ENCODE measurements at regions not wholly inside any gene's neighbourhood (a gene's known extent, or its start where the extent isn't known, plus 50 kb on each side); places are given as distances from the start of the nearest gene placed in this dataset.

DNA sequence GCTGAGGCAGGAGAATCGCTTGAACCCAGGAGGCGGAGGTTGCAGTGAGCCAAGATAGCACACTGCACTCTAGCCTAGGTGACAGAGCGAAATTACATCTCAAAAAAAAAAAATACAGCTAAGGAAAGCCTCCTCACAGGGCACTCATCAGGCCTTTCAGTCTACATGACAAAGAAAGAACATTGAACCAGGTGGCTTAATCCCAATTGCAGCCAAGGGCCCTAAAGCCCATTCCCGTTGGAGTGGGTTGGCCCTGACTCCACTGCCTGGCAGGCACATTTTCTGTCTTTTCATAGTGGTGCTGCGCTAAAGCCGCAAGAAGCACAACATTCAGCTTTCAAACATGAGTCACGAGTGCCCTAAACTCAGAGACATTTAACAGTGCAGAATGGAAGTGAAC is 372.5 kb downstream of the RNF144A start:
- Mint-ChIP-seq H3K27me3 (no peaks in the 10 kb centered on the region), H3K9me3 (no peaks in the 10 kb centered on the region), H3K4me3 (no peak overlapping the region), H3K27ac (no peak overlapping the region), H3K4me1 (ENCODE audit: unreplicated experiment) (peaks cover 10% of the 10 kb centered on the region), H3K36me3 (no peaks in the 10 kb centered on the region)
- TF ChIP-seq, protein P1, sequence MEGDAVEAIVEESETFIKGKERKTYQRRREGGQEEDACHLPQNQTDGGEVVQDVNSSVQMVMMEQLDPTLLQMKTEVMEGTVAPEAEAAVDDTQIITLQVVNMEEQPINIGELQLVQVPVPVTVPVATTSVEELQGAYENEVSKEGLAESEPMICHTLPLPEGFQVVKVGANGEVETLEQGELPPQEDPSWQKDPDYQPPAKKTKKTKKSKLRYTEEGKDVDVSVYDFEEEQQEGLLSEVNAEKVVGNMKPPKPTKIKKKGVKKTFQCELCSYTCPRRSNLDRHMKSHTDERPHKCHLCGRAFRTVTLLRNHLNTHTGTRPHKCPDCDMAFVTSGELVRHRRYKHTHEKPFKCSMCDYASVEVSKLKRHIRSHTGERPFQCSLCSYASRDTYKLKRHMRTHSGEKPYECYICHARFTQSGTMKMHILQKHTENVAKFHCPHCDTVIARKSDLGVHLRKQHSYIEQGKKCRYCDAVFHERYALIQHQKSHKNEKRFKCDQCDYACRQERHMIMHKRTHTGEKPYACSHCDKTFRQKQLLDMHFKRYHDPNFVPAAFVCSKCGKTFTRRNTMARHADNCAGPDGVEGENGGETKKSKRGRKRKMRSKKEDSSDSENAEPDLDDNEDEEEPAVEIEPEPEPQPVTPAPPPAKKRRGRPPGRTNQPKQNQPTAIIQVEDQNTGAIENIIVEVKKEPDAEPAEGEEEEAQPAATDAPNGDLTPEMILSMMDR (conservative IDR thresholded peaks at IDR 0.05): no peak
- no peak for DNase-seq (ENCODE audit: extremely low spot score, unreplicated experiment)

DNA sequence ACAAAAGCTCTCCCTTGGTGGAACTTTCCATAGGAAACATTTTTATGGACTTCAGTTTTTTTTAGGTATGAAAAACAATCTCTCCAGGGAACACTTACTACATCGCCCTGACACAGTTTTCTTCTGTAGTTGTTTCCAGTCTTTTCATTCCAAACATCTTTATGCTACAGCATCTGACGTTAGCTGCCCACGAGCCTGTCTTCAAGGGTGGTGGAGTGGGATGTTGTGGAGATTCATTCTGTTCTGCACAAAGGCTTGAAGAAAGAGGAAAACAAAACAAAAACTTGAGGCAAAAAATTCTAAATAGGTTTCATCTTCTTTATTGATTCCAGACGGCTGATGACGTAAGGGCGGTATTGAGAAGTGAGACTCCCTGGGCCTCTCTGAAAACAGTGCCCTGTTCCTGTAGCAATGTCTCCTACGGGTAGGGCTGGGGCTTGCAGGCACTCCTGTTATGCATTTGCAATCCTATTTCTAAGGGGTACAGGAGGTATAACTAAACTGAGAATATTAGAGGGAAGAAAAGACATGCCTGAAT is 375.0 kb downstream of the RNF144A start:
- Mint-ChIP-seq H3K27me3 (no peaks in the 10 kb centered on the region), H3K9me3 (no peaks in the 10 kb centered on the region), H3K4me3 (no peak overlapping the region), H3K27ac (no peak overlapping the region), H3K4me1 (ENCODE audit: unreplicated experiment) (peaks cover 10% of the 10 kb centered on the region), H3K36me3 (no peaks in the 10 kb centered on the region)
- TF ChIP-seq, protein P1 (conservative IDR thresholded peaks at IDR 0.05): peak; percentile 33
- DNase-seq (ENCODE audit: extremely low spot score, unreplicated experiment): no peak

DNA sequence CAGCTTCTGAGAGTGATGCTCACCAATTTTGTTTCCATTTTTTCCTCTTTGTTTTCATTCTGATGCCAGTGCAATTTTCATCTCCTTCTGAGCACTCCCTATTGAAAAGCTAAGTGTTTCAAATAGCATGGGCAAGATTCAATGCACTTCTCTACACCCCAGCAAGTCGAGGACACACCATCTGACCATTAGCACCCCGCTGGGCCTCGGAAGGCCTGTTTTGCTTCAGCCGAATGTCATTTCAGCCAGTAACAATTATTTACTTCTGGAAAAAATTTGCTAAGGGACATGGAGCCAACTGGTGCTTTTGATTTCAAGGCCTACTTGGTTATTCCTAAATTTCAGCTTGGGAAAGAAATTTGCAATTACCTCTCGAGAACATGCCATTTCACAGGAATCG is 392.4 kb downstream of the RNF144A start:
- Mint-ChIP-seq H3K27ac (no peak overlapping the region), H3K27me3 (no peaks in the 10 kb centered on the region), H3K4me1 (ENCODE audit: unreplicated experiment) (peaks cover 3% of the 10 kb centered on the region), H3K36me3 (no peaks in the 10 kb centered on the region), H3K4me3 (no peak overlapping the region), H3K9me3 (peaks cover 7% of the 10 kb centered on the region)
- no peak for DNase-seq (ENCODE audit: extremely low spot score, unreplicated experiment)
- TF ChIP-seq, protein P1 (conservative IDR thresholded peaks at IDR 0.05): no peak

DNA sequence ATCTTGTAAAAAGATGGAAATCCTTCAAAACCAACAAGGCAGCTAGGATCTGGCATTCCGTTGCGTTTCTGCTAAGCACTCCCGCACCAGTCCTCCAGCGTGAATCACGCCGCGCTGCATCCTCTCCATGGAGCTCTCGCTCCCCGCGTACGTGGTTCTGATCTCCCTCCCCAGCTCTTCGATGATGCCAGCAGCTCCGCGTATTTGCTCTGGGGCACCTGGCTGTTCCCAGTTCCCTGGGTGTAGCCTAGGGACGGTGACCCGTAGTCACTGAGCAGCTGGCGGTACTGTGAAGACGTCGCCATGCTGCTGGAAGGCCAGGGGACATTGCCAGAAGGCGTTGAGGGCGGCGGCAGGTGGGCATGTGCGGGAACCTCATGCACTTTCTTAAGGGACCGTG is 407.5 kb downstream of the RNF144A start:
- TF ChIP-seq, protein P1 (conservative IDR thresholded peaks at IDR 0.05): no peak
- Mint-ChIP-seq H3K4me1 (ENCODE audit: unreplicated experiment) (peaks cover 18% of the 10 kb centered on the region), H3K27me3 (peaks cover 20% of the 10 kb centered on the region), H3K9me3 (peaks cover 4% of the 10 kb centered on the region), H3K4me3 (no peak overlapping the region), H3K36me3 (no peaks in the 10 kb centered on the region), H3K27ac (no peak overlapping the region)
- no peak for DNase-seq (ENCODE audit: extremely low spot score, unreplicated experiment)

DNA sequence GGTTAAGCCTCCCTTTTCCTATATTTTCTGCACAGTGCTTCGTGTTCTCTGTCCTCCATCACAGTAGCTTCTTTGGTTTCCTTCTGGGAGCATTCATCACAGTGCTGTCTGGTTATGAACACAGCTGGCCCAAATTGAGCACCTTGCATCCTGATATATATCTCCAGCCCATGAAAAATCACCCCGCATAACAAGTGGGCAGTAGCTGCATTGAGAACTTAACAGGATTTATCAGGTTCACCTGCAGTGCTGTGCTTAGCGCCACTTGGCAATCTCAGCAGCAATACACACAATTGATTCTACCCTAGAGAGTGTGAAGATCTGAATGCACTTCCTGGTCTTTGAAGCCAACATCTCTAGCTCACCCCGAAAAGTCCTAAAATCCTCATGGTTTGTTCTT is 408.0 kb downstream of the RNF144A start:
- H3K4me3 Mint-ChIP-seq: no peak overlapping the region
- H3K9me3 Mint-ChIP-seq: peaks cover 4% of the 10 kb centered on the region
- DNase-seq (ENCODE audit: extremely low spot score, unreplicated experiment): no peak
- H3K27me3 Mint-ChIP-seq: peaks cover 20% of the 10 kb centered on the region
- H3K27ac Mint-ChIP-seq: no peak overlapping the region
- TF ChIP-seq, protein P1 (conservative IDR thresholded peaks at IDR 0.05): no peak
- peaks cover 18% of the 10 kb centered on the region for H3K4me1 Mint-ChIP-seq (ENCODE audit: unreplicated experiment)
- H3K36me3 Mint-ChIP-seq: no peaks in the 10 kb centered on the region

DNA sequence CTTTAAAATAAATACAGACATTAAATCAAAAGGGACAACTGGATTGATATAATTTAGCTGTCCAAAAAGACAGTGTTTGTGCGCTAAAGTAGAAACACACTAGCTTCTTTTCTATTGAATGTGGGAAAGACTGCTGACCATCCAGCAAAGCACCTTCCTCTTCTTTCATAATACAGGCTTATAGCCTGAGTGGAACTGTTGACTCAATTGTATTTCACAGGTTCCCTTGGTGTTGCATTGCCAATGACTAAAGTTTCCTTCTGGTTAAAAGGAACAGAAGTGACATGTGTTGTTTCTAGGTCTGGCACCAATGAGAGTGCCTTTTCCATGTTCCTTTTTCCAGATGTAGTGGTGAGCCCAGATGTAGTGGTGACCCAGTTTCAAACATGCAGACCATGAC is 412.3 kb downstream of the RNF144A start:
- TF ChIP-seq, protein P1 (conservative IDR thresholded peaks at IDR 0.05): no peak

More for the DNA sequence above, 412.3 kb downstream of the RNF144A start:
- H3K9me3 Mint-ChIP-seq: peaks cover under 1% of the 10 kb centered on the region
- peaks cover 8% of the 10 kb centered on the region for H3K27me3 Mint-ChIP-seq
- no peak for DNase-seq (ENCODE audit: extremely low spot score, unreplicated experiment)
- no peak overlapping the region for H3K27ac Mint-ChIP-seq
- peaks cover 9% of the 10 kb centered on the region for H3K4me1 Mint-ChIP-seq (ENCODE audit: unreplicated experiment)
- H3K4me3 Mint-ChIP-seq: no peak overlapping the region
- no peaks in the 10 kb centered on the region for H3K36me3 Mint-ChIP-seq

Measured in type B pancreatic cell (in vitro differentiated cells).